ENCODE measurements at regions not wholly inside any gene's neighbourhood (a gene's known extent, or its start where the extent isn't known, plus 50 kb on each side); places are given as distances from the start of the nearest gene placed in this dataset.
"Not testable (repeated sequence)": the region's sequence is repeated elsewhere in the genome, so short reads cannot be mapped to it uniquely, and the experiment has no call there.

- in situ Hi-C loops (cut with HindIII; ENCODE audit: low sequenced_read_pairs): no loop called here
- TF ChIP-seq CTCF (IDR thresholded peaks at IDR 0.05; ENCODE audit: low read depth, low read length, missing control alignments): no peak
- DNase-seq (ENCODE audit: low read depth): no peak
- H3K4me3 ChIP-seq (ENCODE audit: low read depth, low read length): no peak overlapping the region
These were observed 143.7 kb upstream of the NRP1 start for GRCh38 chr10:33478089-33478674.

GRCh38 chr10:33477291-33478088, 143.0 kb upstream of the NRP1 start:
- no peak for DNase-seq (ENCODE audit: low read depth)
- no peak for TF ChIP-seq CTCF (IDR thresholded peaks at IDR 0.05; ENCODE audit: low read depth, low read length, missing control alignments)
- H3K4me3 ChIP-seq (ENCODE audit: low read depth, low read length): no peak overlapping the region
- in situ Hi-C loops (cut with HindIII; ENCODE audit: low sequenced_read_pairs): no loop called here

- in situ Hi-C loops (cut with HindIII; ENCODE audit: low sequenced_read_pairs): no loop called here
These were observed 142.3 kb upstream of the NRP1 start for GRCh38 chr10:33476757-33477273.

GRCh38 chr10:33473688-33474087, 139.2 kb upstream of the NRP1 start:
- no peak for DNase-seq (ENCODE audit: low read depth)
- no peak for TF ChIP-seq CTCF (IDR thresholded peaks at IDR 0.05; ENCODE audit: low read depth, low read length, missing control alignments)
- in situ Hi-C loops (cut with HindIII; ENCODE audit: low sequenced_read_pairs): no loop called here
- no peak overlapping the region for H3K4me3 ChIP-seq (ENCODE audit: low read depth, low read length)

More at GRCh38 chr10:33476757-33477273, 142.3 kb upstream of the NRP1 start:
- H3K4me3 ChIP-seq (ENCODE audit: low read depth, low read length): no peak overlapping the region
- no peak for TF ChIP-seq CTCF (IDR thresholded peaks at IDR 0.05; ENCODE audit: low read depth, low read length, missing control alignments)
- no peak for DNase-seq (ENCODE audit: low read depth)

- DNase-seq (ENCODE audit: low read depth); H3K4me3 ChIP-seq (ENCODE audit: low read depth, low read length); in situ Hi-C loops (cut with HindIII; ENCODE audit: low sequenced_read_pairs): not testable (repeated sequence)
These were observed 133.5 kb upstream of the NRP1 start for GRCh38 chr10:33468006-33468405.

- no peak for TF ChIP-seq CTCF (IDR thresholded peaks at IDR 0.05; ENCODE audit: low read depth, low read length, missing control alignments)
- DNase-seq (ENCODE audit: low read depth): no peak
- no peak overlapping the region for H3K4me3 ChIP-seq (ENCODE audit: low read depth, low read length)
- in situ Hi-C loops (cut with HindIII; ENCODE audit: low sequenced_read_pairs): no loop called here
These were observed 131.3 kb upstream of the NRP1 start for GRCh38 chr10:33465747-33466146.

GRCh38 chr10:33463011-33463410, 128.5 kb upstream of the NRP1 start:
- in situ Hi-C loops (cut with HindIII; ENCODE audit: low sequenced_read_pairs): no loop called here
- no peak for TF ChIP-seq CTCF (IDR thresholded peaks at IDR 0.05; ENCODE audit: low read depth, low read length, missing control alignments)
- no peak overlapping the region for H3K4me3 ChIP-seq (ENCODE audit: low read depth, low read length)
- no peak for DNase-seq (ENCODE audit: low read depth)

Data from astrocyte of the cerebellum (primary cell).